GM21825 (cell line): ENCODE measurements at regions not wholly inside any gene's neighbourhood (a gene's known extent, or its start where the extent isn't known, plus 50 kb on each side); places are given as distances from the start of the nearest gene placed in this dataset.
"Not testable (repeated sequence)": the region's sequence is repeated elsewhere in the genome, so short reads cannot be mapped to it uniquely, and the experiment has no call there.

Experiments used
- ATAC-seq: cut with Tn5 transposase; IDR thresholded peaks from one replicate; pipeline ENCODE4 v1.9.1; 2021; ENCODE audit warnings: mild to moderate bottlenecking, moderate library complexity; ENCODE audit not compliant: unreplicated experiment

DNA sequence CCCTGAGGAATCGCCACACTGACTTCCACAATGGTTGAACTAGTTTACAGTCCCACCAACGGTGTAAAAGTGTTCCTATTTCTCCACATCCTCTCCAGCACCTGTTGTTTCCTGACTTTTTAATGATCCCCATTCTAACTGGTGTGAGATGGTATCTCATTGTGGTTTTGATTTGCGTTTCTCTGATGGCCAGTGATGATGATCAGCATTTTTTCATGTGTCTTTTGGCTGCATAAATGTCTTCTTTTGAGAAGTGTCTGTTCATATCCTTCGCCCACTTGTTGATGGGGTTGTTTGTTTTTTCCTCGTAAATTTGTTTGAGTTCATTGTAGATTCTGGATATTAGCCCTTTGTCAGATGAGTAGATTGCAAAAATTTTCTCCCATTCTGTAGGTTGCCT lies 223.5 kb downstream of the MAF start:
- ATAC-seq, result not testable (repeated sequence)

DNA sequence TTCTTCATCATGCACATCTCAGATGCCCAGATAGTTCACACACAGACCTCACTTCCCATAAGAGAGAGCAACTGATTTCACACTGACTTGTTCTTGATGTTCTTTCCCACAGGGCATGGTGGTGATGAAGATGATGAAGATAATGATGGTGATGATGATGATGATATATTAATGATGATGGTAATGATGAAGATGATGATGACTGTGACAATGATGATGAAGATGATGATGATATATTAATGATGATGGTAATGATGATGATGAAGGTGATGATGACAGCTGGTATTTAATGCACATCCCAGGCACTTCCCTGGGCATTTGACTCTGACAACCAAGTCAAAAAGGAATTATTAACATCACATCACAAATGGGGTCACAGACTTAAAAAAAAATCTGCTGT lies 225.2 kb downstream of the MAF start:
- no peak for ATAC-seq

DNA sequence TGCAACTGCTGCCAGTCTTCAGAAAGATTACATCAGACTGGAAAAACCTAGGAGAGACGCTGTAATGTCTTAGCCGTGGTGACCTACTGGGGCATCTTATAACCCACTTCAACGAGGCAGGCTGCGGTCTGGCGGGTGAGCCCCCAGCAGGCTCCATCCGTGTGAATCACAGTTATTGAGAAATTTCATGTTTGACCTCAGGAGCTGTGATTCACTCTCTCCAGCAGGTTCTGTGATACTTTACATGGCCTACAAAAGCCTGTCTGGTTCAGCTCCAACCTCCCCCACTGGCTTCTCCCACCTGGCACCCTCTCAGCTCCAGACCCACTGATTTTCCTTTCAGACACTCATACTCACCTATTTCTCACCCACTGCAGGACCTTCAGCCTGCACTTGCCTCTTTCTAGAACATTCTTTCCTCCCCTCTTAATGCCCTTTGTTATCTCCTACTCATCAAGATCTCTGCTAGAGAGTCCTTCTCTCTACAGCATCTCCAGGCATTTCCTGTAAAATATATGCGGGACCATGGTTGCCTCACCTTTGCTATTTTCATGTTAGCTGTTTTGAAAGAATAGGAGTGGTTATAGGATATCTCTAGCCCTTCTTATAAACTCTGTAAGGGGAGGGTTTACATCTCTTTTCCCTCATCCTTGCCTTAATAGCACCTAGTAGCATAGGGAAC lies 227.9 kb downstream of the MAF start:
- no peak for ATAC-seq

DNA sequence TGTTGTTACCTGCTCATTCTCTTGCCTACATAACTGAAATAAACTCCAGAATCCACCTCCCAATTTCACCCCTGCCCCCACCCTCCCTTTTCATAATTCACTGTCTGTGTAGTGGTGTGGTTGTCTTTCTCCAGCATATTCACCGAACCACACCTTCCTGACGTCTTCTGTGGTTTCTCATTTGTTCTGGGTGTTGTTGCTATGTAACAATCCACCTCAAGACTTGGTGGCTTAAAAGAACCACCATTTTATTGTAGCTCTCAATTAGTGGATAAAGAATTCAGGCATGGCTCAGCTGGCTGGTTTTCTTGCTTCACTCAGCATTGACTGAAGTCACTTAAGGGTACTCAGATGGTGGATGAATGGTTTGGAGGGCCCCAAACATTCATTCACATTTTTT lies 229.8 kb downstream of the MAF start:
- ATAC-seq, result no peak

DNA sequence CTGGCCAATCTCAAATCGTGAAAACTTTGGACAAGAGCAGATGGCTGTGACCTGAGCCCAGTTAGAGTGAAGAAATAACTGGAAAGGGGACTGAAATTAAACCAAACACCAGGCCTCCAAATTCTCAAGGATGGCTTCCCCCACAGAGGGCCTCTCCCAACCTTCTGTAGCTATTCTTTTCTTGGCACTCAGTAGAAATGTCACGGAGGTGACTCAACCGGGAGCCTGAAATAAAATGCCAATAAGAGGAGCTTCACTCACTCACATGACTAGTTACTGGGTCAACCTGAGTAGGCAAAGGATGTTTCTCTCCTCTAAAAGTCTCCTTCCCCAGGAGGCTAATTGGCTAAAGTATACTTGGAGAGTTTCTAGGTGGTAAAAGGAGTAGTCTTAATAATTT lies 230.7 kb downstream of the MAF start:
- ATAC-seq, result no peak

DNA sequence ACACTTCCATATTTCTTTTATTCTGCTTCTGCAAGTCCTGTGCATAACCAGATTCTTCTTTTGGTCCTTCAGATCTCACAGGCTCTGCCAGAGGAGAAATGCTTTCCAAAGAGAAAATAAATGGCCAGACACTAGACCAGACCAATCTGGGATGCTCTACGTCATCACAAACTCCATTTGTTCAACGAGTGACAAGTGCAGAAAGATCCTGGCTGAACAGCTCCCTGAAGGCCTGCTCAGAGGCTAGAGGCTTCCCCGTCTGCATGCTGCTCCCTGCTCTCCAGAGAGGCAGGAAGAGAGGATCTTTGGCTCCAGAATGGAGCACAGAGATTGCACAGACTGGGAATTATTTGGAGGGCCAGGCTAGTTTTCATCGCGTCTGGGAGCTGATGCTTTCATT lies 232.7 kb downstream of the MAF start:
- no peak for ATAC-seq

DNA sequence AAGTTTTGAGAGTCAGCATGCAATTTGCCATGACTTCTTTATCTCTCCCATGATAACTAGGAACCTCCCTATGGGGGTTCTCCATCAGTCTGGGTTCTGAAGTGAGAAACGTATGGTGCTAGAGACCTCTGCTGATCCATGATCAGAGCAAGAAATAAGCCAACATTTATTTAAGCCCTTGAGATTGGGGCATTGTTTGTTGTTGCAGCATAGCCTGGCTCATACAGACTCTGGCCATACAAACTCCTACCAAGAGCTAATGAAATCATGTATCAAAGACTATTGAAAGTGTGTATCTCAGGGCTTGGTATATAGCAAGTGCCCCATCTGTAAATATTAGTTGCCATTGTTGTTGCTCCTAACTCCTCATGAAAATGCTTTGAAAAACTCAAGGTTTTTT lies 233.9 kb downstream of the MAF start:
- ATAC-seq, result no peak

DNA sequence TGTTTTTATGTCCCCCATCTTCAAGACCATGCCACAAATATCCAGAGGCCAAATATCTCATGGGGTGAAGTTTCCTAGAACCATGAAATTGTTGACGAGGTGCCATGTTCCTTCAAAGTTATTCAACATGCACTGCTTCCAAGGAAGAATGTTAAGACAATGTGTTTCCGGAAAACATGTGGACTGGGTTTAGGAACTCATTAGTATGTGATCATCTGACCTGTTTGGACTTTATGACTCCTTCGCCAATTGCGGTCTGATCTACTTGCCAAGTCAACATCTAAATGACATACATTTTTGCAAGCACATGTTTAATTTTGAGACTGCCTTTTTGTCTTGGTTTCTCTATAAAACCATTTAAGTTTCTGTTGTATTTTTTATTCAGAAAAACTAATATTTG lies 234.8 kb downstream of the MAF start:
- ATAC-seq, result no peak

DNA sequence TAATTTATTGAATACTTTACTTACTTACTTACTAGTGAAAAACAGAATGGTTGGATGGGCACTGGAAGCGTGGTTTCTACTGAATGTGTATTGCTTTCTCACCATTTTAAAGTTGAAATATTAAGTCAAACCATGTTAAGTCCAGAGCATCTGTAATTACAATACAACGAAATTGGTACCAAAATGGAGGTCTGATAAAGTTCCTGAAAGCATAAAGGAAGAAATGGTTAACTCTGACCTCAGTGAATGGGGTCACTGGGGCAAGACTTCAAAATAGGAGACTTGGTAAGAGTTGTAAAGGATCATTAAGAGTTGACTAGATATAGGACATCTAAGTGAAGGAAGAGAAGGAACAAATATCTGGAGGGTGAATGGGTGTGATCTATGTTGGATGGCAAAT lies 237.1 kb downstream of the MAF start:
- ATAC-seq, result no peak

DNA sequence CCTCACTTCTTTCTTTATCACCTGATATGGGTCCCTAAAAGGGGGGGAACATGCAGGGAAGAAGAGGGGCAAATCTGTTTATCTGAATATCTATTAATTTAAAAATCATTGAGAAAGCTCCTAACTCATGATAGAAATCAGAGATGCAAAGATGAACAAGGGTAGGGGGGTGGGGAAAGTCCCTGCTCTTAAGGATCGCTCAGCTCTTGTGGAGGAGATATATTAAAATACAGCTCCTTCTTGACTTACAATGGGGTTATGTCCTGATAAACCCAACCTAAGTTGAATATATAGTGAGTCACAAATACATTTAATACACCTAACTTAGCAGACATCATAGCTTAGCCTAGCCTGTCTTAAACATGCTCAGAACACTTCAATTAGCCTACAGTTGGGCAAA lies 237.5 kb downstream of the MAF start:
- no peak for ATAC-seq

DNA sequence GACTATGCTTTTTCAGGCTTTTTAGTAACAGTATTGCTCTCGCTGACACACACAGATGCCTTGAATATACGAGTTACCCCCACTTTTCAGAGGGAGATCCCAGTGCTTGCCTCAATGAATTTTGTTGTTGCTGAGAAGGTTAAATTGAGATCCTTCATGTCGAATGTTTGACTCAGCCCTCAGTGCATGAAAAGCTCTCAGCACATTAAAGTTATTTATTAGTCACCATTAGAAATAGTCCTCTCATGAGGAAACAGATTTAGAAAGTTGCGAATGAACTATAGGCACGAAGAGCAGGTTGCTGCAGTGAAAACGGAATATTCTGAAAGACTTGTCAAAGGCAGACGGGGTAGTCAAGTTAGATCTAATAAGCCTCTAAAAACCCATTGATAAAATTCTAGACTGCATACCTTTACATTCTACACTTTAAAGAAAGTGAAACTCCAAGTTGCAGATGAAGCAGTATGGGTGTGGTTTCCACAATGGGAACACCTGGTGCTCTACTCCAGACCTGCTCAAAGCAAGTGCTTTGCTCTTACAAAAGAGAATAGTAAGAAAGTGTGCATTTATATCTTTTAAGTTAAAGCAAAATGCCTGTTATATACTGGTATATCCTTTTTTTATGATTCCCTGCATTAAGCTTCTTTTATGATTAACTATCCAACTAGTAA lies 238.1 kb downstream of the MAF start:
- no peak for ATAC-seq

DNA sequence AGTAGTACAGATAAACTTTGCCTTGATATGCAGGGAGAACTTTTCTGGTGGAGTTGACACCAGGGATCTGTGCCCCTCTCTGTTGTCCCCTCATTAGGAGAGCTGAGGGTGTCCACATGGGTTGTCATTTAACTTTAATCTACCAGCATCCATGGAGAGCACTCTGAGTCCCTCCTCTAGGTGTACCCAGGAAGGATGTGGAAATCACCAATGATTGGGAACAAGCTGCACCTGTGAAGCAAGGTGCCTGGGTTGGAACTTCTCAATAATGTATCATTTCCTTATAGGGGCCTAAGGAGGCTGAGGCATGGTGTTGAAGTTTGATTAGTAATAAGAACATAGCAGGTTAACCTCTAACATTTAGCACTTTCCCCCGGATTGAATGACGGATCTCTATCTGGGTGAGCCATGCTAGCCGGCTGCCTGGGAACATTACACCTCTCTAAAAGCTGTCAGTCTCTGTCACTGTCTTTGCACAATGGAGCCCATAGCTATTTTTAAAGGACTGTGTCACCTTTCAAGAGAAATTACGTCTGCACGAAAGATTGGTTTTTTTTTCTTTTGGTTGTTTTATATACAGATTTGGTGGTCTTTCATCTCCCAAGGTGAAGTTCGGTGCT lies 239.3 kb downstream of the MAF start:
- no peak for ATAC-seq

DNA sequence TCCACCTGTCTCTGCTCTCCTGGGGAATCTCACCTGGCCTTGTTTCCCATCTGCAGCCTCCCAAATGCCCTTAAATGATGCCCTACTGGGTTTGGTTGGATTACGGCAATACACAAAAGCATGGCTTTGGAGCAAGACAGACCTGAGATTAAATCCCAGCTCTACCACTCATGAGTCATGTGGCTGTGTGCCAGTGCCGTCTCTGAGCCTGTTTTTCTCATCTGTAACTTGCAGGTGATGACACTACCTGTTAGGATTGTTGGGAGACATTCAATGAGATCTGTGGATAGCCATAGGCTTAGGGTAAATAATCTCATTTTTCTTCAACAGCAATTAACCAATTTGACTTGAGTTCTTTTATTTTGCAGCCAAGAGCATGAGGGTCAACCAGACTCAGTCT lies 240.3 kb downstream of the MAF start:
- no peak for ATAC-seq

DNA sequence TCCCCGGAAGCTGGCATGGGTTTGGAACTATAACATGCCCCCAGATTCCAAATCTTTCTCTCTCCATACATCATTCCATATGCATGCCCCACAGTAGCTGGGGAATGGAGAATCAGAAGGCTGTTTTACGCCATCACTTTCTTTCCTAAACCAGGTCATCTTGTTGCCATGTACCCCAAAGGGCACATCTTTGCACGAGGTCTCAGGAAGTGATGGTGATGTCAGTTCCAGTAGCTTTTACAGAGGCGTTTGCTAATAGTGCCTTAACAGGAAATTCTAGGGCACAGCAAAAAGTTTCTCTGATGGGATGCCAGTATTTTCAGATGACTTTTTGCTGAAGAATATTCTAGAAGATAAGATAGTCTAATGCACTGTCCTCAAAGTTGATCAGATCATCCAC lies 241.5 kb downstream of the MAF start:
- ATAC-seq, result no peak

DNA sequence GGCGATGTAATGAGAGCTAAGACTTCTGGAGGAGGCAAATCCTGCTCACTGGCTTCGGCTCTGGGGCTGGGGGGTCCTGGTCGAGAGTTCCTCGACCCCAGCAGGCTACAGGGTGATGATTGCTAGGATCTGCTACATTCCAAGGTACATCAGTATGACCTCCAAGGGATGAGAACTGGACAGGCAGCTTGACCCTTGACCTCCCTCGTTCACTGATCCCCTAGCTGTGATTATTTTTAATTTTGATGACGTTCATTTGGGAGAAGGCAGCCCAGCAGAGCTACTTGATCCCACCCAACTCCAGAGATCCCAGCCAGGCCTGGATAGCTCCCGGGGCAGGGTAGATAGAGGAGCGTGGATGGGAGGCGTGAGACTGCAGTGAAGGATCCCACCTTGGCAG lies 242.3 kb downstream of the MAF start:
- ATAC-seq, result no peak

DNA sequence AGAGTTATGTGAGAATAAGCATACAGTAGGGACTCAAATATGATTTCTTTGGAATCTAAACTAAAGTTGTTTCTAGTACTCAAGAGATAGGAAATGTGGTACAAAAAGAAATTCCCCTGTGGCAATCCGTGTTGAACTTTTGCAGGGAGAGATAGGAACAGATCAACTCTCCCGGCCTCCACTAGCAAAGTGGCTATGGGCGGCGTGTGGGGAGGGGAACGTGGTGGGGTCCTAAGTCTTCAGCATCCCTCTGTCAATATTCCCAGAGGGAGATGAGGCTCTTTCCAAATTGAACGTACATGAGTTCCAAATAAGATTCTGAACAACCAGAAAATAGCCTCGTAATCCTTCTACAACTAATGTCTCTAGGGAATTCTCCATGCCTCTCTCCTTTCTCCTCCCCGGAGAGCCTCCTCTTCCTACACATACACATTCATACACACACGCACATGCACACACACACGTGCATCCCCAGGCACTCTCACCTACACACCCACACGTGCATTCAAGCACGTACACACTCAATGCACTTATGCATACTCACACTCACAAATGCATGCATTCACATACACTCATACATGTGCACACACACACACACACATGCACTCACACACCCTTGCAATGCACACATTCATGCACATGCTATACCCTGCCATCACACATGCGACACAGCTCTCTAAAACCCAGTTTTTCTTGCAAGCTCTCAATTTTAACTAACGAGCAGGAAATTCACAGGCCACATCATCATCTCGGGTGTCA lies 244.8 kb downstream of the MAF start:
- no peak for ATAC-seq

DNA sequence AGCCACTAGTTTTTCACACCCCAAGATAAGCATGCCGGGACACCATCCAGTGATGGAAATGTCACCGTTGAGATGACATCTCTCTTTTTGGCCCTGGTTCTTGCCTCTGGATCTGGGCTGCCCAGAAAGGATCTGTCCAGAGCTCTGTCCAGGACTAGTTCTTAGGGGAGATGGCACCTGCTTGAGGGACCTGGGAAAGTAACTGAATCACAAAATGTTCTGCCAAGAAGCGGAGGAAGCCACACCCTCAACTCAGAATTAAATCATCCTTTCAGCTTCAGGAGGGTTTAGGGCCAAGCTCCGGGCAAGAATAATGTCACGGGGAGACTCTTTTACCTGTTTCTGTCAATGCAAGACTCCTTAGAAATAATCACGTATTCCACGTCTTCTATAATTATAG lies 248.6 kb downstream of the MAF start:
- ATAC-seq, result no peak

DNA sequence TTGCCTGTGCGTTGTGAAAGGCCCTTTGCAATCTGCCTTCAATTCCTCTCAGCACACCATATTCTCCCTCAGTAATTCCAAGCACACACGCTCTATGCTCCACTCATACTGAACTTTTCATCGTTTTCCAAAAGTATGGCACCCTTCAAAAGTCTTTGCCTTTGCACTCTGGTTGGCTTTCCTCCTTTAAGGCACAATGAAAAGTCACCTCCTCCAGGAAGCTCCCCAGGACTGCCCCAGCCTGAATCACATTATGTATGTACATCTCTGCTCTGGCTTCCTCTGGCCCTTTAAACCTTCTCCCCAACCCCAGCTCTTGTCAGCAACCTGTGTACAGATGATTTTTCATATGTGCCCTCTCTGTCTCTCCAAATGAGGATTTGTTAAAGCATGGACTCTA lies 250.7 kb downstream of the MAF start:
- no peak for ATAC-seq

DNA sequence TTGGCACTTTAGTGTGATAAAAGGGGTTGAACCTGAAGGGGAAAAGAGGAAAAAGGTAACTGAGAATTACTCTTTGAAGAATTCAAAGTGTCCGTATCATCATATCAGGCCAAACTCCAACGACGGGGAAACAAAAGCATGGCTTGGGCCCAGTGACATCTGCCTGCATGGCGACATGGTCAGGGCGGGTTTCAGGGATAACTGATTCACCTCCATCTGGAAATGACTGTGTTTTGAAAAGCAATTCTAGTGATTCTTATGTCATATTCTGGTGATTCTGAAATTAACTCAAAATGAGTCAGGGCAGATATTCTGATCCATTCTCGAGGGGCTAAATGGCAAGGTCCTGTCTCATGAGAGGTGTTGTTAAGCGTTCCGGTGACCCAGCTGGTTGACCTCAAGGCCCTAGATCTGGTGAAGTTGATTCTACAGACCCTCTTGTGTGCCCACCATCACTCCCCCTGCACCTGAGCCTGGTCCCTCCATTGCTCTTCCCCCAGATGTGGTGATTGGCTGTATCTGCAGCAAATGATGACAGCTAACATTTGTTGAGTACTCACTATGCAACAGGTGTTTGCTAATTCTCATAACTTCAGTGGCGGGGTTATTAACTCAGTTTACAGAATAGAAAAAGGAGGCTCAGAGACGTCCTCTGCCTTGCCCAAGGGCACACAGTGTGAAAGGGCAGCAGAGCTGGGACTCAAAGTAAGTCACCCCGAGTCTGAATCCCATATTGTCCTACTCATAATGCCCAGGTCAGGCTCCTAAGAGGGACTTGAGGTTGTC lies 251.8 kb downstream of the MAF start:
- no peak for ATAC-seq

DNA sequence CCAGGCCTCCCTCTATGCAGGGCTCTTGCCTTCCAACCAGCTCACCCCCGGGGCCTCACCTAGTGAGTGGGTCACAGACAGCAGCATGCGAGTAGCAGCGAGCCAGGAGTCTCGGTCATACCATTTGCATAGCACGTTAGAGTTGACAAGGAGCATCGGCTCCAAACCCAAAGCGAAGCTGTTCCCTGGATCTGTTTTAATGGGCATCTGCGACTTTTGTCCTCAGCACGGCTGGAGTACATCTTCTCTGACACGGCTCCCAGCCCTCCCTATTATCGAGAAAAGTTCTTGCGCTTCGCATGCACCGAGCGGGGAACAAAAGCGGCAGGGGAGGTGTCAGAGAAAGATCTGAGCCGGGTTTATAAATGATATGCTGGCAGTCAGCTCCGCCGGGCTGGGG lies 253.3 kb downstream of the MAF start:
- ATAC-seq, result no peak

DNA sequence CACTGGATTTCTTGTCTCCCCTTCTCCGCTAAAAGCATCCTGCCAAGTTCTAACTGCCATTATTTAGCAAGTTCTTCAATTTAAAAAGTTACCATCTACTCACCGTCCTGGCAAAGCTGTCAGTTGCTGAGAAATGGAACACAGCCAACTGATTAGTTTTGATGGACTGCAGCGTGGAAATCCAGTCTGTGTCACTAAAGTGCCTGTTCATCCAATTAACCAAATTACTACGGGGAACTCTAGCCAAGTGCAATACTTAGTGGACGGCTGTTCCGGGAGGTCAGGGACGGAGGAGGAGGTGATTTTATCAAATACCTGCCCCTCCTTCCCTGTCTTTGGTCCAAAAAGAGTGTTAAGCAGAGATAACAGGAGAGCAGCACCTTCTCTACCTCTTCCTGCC lies 260.7 kb downstream of the MAF start:
- no peak for ATAC-seq
